HEK293T (cell line): ENCODE measurements at regions not wholly inside any gene's neighbourhood (a gene's known extent, or its start where the extent isn't known, plus 50 kb on each side); places are given as distances from the start of the nearest gene placed in this dataset.

ENCODE experiments used
- BHLHE40 ChIP-seq: fragments of 450-650 bp; IDR thresholded peaks from 2 replicates; pipeline ENCODE4 v1.6.1; 2016; ENCODE audit warnings: mild to moderate bottlenecking, moderate library complexity, borderline replicate concordance
- ELF4 ChIP-seq: fragments of 450-650 bp; IDR thresholded peaks from 2 replicates; pipeline ENCODE4 v1.6.1; 2017; ENCODE audit warnings: antibody characterized with exemption
- FOXA1 ChIP-seq: fragments of 450-650 bp; IDR thresholded peaks from 2 replicates; pipeline ENCODE4 v1.6.1; 2016; ENCODE audit warnings: mild to moderate bottlenecking
- FOXK2 ChIP-seq: fragments of 450-650 bp; IDR thresholded peaks from 2 replicates; pipeline ENCODE4 v1.6.1; 2016; ENCODE audit warnings: mild to moderate bottlenecking
- FOXM1 ChIP-seq: fragments of 450-650 bp; IDR thresholded peaks from 2 replicates; pipeline ENCODE4 v1.6.1; 2017; ENCODE audit warnings: mild to moderate bottlenecking, borderline replicate concordance
- HDGF ChIP-seq: fragments of 450-650 bp; IDR thresholded peaks from 2 replicates; pipeline ENCODE4 v1.6.1; 2017; ENCODE audit warnings: antibody characterized with exemption, borderline replicate concordance
- L3MBTL2 ChIP-seq: fragments of 450-650 bp; conservative IDR thresholded peaks from 2 replicates; pipeline ENCODE4 v1.6.1; 2016; ENCODE audit warnings: mild to moderate bottlenecking
- NFRKB ChIP-seq: fragments of 450-650 bp; IDR thresholded peaks from 2 replicates; pipeline ENCODE4 v1.6.1; 2016; ENCODE audit warnings: mild to moderate bottlenecking, moderate library complexity
- SP1 ChIP-seq: fragments of 450-650 bp; IDR thresholded peaks from 2 replicates; pipeline ENCODE4 v1.6.1; 2017
- SUZ12 ChIP-seq: fragments of 450-650 bp; IDR thresholded peaks from 2 replicates; pipeline ENCODE4 v1.6.1; 2016; ENCODE audit warnings: mild to moderate bottlenecking
- TARDBP ChIP-seq: fragments of 450-650 bp; IDR thresholded peaks from 2 replicates; pipeline ENCODE4 v1.6.1; 2016
- TF ChIP-seq, protein P1 (sequence below): fragments of 450-650 bp; IDR thresholded peaks from 2 replicates; pipeline ENCODE4 v1.6.1; 2016

DNA sequence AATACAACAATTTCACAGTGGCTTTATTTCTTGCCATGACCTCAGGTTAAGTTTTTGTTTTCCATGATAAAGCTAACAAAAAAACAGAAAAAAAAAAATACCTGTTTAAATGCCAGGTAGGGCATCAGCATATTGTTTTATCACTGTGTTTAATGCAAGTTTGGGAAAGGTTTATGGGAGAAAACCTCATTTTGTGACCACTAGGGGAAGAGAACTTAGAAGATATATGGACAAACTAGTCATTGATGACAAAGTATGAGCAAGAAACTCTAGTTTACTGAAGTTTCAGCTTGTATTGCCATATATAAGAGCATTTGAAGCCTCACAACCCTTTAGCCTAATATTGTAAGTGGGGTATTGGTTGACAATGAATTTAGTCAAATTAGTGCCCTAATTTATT lies 1431.4 kb upstream of the CDH18 start:
- TF ChIP-seq FOXK2 (no peak), HDGF (no peak), ELF4 (no peak), BHLHE40 (no peak), SP1 (no peak), FOXA1 (no peak), SUZ12 (no peak), TARDBP (no peak), NFRKB (no peak), FOXM1 (no peak), L3MBTL2 (no peak)
- TF ChIP-seq, protein P1, sequence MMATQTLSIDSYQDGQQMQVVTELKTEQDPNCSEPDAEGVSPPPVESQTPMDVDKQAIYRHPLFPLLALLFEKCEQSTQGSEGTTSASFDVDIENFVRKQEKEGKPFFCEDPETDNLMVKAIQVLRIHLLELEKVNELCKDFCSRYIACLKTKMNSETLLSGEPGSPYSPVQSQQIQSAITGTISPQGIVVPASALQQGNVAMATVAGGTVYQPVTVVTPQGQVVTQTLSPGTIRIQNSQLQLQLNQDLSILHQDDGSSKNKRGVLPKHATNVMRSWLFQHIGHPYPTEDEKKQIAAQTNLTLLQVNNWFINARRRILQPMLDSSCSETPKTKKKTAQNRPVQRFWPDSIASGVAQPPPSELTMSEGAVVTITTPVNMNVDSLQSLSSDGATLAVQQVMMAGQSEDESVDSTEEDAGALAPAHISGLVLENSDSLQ = no peak
